Astrocyte of the cerebellum (primary cell): ENCODE measurements at regions not wholly inside any gene's neighbourhood (a gene's known extent, or its start where the extent isn't known, plus 50 kb on each side); places are given as distances from the start of the nearest gene placed in this dataset.

Experiments
- DNase-seq: peaks from one replicate; pipeline ENCODE4 v3.0.0-alpha.2; 2011; ENCODE audit warnings: low read depth
- H3K4me3 ChIP-seq: 2 replicates; pipeline ENCODE4 v1.5.1; 2011; ENCODE audit warnings: mild to moderate bottlenecking, low read depth, low read length, moderate library complexity
- in situ Hi-C: cut with HindIII; loops from 2 replicates; pipeline ENCODE4 v1.10.0; 2017; ENCODE audit warnings: low sequenced_read_pairs
- TF ChIP-seq, protein P1 (sequence below): IDR thresholded peaks from 2 replicates; pipeline ENCODE4 v1.5.1; 2012; ENCODE audit warnings: low read length, low read depth, moderate library complexity, mild to moderate bottlenecking; ENCODE audit errors: missing control alignments

DNA sequence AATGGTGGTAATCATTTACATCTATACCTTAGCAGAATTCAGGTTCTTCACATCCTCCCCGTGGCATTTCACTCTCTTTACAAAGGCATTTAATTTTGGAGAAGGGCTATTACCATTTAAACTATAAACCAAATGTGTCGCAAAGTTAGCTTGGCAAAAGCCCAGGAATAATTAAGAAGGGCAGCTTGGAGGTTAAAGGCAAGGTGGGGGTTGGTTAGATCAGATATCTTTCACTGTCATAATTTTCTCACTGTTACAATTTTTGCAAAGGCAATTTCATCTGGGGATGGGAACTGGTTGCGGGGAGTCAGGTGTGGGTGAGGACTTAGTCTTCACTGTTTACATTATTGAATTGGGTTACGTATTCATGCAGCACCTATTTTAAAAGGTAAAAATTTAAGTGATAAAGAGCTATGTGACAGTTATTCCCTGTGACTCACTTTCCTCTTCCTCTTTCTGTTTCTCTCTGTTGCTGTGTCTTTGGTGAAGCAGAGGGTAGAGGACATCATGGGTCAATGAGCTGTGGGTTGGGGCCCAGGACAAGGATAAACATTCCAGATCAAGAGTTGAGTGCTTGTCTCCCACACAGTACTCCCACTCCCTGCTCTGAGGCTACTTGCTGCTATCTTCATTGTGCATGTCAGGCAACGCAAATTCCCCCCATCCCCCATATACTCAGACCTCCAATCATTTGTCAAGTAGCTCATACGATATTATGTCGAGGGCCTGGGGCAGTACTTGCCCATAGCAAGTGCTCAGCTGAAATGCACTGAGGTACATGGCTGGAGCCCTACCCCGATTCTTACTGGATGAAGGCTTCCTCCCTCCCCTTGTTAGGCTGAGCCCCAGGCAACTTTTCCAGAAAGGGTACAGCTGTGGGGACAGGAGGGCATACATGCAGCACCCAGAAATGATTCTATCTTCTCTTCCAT is 223.1 kb upstream of the MYLIP start:
- in situ Hi-C loops = no loop called here
- no peak for DNase-seq

DNA sequence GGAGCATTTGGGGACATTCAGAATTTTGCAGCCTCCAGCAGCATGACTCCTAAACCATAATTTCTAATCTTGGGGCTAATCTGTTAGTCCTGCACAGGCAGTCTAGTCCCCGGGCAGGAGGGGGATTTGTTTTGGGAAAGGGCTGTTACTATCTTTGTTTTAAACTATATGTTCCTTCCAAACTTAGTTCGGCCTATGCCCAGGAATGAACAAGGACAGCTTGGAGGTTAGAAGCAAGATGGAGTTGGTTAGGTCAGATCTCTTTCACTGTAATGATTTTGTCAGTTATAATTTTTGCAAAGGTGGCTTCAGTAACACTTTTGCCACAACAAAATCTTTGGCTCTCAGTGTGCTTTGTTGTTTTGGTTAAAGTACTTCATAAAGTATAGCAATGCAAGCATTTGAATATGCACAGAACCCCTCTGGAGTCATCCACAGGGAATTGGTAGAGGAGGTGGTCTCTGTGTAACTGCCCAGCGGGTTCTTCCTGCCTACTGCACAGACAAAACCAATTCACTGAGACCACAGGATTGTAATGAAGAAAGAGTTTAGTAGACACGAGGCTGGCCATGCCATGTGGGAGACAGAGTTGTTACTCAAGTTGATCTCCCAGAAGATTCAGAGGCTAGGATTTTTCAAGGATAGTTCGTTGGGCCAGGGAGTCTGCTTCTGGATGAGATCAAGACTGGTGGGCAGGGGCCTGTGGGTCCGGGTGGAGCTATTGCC is 224.1 kb upstream of the MYLIP start:
- in situ Hi-C loops = no loop called here
- no peak overlapping the region for H3K4me3 ChIP-seq
- DNase-seq = no peak
- TF ChIP-seq, protein P1, sequence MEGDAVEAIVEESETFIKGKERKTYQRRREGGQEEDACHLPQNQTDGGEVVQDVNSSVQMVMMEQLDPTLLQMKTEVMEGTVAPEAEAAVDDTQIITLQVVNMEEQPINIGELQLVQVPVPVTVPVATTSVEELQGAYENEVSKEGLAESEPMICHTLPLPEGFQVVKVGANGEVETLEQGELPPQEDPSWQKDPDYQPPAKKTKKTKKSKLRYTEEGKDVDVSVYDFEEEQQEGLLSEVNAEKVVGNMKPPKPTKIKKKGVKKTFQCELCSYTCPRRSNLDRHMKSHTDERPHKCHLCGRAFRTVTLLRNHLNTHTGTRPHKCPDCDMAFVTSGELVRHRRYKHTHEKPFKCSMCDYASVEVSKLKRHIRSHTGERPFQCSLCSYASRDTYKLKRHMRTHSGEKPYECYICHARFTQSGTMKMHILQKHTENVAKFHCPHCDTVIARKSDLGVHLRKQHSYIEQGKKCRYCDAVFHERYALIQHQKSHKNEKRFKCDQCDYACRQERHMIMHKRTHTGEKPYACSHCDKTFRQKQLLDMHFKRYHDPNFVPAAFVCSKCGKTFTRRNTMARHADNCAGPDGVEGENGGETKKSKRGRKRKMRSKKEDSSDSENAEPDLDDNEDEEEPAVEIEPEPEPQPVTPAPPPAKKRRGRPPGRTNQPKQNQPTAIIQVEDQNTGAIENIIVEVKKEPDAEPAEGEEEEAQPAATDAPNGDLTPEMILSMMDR = no peak

More for the DNA sequence above, 223.1 kb upstream of the MYLIP start:
- TF ChIP-seq, protein P1 = no peak
- no peak overlapping the region for H3K4me3 ChIP-seq

DNA sequence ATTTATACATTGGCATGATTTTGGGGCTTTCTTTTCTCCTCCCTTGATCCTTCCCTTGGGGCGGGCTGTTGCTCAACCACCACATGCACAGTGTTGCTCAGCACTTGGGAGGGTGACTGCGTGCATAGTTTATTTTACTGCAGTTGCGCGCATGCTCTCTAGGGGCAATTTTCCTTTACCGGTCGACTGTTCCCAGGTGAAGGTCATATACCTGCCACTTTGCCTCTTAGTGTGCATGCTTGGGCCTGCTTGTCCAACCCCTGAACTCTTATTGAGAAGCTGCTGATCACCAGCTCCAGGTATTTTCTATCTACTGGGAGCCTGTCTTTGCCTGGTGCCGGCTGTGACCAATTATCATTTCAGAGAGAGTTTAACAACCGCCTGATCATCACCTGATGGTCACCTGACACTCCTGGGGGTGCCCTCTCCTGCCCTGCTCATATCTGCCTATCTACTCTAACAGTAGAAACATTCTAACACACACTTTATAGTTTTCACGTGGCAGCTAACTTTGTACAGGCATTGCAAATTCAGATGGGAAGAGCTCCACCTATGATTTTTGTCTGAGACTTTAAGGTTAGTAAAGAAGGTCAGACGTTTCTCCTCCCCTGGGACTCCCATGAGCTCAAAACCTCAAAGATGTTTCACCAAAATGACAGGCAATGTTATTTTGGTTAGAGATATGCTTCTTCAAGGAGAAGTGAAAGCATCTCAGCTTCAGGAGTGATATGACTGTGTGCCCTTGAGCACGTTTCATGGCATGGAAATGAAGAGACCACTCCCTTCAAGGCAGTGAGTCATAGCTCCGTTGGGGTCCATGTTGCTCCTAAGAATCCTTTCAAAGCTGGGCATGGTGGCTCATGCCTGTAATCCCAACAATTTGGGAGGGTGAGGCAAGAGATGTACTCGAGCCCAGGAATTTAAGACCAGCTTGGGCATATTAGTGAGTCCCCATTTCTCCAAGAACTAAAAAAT is 227.5 kb upstream of the MYLIP start:
- in situ Hi-C loops = no loop called here
- TF ChIP-seq, protein P1 = no peak
- H3K4me3 ChIP-seq = no peak overlapping the region
- no peak for DNase-seq

DNA sequence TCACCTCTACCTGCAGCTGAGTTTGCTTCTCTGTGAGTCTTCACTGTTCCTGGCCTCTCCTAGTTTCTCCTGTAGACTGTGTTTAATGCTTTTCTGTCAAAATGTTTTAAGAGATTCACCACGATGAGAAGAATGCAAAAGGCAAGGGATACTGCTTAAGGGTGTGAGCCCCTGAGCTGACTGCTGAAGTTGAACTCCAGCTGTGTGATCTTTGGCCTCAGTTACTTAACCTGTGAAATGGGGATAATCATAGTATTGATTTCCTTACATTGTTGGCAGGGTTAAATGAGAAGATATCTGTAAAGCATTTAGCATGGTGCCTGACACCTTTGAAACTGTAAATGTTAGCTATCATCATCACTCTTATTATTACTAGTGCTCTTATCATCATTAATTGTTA is 230.2 kb upstream of the MYLIP start:
- TF ChIP-seq, protein P1 = no peak
- no peak overlapping the region for H3K4me3 ChIP-seq
- in situ Hi-C loops = no loop called here
- no peak for DNase-seq

DNA sequence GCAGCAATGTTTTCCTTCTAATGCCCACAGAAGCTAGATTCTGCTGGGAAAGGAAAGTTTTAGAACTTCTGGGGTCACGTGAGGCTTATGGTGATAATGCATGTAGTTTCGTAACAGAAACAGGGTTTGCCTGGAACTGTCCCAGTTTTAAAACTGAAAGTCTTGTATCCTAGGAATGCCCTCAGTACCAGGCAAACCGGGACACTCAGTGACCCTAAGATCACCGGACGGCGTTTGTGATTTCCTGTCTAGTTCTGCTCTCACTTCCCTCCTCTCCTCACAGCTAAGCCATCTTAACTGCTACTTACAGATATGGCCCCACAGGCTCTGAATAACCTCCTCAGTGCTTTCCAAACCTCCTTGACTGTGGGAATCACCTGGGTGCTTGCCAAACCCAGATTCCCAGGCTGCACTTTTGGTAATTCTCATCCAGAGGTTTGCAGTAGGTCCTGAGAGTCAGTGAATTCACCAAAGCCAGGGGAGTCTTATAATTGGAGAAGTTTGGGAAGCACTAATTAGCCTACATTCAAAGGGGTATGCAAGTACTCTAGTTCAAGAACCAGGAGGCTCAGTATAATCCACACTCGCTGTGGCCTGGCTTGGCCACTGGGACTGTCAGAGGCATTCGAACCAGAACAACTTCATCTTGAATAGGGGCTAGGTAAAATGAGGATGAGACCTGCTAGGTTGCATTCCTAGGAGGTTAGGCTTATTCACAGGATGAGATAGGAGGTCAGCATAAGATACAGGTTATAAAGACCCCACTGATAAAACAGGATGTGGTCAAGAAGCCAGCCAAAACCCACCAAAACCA is 231.6 kb upstream of the MYLIP start:
- DNase-seq = no peak
- H3K4me3 ChIP-seq = no peak overlapping the region
- in situ Hi-C loops = no loop called here
- TF ChIP-seq, protein P1 = no peak
